Coronary artery (tissue), 2 donors: ENCODE measurements at regions not wholly inside any gene's neighbourhood (a gene's known extent, or its start where the extent isn't known, plus 50 kb on each side); places are given as distances from the start of the nearest gene placed in this dataset.

ENCODE experiments used
- DNase-seq: peaks from one replicate; pipeline ENCODE4 v3.0.0-alpha.2; 2017; ENCODE audit warnings: low spot score
- H3K27ac ChIP-seq, 2 donors: fragments of 200-600 bp; sonication (generic); one replicate each; pipeline ENCODE4 v1.5.1; 2016 to 2019
- H3K4me3 ChIP-seq: fragments of 200-600 bp; sonication (generic); 2 replicates; pipeline ENCODE4 v1.5.1; 2016; ENCODE audit warnings: mild to moderate bottlenecking, moderate library complexity
- TF ChIP-seq, protein P1 (sequence below): fragments of 200-600 bp; sonication (generic); IDR thresholded peaks from one replicate; pipeline ENCODE4 v1.5.1; 2019; ENCODE audit warnings: antibody characterized with exemption

DNA sequence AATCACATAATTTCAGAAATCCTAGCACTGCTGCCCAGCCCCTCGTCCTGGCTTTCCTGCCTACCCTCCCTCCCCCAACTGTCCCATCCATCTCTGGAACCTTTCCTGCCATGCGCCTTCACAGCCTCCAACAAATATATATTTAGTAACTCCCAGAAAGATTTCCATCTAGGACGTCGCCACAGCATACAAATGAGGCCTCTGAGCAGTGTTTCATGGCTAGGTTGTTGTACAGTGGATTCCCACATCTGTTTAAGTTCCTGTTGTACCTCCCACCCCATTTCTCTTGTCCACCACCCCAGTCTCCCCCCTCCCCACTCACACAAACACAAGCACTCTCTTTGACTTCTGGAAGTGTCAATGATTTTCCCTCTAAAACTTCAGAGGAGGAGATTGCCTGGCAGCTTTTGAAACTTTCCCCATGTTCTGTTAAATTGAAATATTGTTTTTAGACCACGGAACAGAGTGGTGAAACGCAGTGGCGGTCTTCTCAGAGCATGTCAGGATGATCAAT lies 280.3 kb upstream of the RORA start:
- Histone ChIP-seq H3K27ac (no peak overlapping the region), H3K4me3 (no peak overlapping the region)
- DNase-seq = no peak
- TF ChIP-seq, protein P1, sequence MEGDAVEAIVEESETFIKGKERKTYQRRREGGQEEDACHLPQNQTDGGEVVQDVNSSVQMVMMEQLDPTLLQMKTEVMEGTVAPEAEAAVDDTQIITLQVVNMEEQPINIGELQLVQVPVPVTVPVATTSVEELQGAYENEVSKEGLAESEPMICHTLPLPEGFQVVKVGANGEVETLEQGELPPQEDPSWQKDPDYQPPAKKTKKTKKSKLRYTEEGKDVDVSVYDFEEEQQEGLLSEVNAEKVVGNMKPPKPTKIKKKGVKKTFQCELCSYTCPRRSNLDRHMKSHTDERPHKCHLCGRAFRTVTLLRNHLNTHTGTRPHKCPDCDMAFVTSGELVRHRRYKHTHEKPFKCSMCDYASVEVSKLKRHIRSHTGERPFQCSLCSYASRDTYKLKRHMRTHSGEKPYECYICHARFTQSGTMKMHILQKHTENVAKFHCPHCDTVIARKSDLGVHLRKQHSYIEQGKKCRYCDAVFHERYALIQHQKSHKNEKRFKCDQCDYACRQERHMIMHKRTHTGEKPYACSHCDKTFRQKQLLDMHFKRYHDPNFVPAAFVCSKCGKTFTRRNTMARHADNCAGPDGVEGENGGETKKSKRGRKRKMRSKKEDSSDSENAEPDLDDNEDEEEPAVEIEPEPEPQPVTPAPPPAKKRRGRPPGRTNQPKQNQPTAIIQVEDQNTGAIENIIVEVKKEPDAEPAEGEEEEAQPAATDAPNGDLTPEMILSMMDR = no peak

DNA sequence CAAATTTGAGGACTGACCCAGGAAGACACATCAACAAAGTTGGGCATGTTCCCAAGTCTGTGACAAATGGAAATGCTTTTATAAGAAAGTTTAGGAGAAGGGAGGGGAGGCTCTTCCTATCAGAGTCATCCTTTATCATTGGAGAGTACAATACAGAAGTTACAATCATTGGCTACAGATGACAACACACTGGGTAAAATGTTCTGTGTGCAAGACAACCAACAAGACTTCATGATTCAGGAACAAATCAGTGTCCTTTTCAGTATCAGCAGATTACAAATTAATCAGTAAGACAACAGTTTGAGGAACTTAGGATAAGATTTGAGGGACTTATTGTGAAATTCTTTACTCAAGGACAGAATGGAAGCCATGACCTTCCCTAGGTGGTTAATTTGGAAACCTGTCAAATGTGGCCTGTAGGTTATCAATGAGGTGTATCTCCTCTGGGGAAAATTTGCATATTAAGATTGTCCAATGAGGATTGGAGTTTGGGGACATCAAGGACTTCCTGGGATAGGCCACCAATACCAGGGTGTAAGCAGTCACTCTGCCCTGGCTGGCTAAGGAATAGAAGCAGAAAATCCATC lies 274.4 kb upstream of the RORA start:
- TF ChIP-seq, protein P1 = no peak
- Histone ChIP-seq H3K4me3 (no peak overlapping the region), H3K27ac (no peak overlapping the region)
- no peak for DNase-seq

DNA sequence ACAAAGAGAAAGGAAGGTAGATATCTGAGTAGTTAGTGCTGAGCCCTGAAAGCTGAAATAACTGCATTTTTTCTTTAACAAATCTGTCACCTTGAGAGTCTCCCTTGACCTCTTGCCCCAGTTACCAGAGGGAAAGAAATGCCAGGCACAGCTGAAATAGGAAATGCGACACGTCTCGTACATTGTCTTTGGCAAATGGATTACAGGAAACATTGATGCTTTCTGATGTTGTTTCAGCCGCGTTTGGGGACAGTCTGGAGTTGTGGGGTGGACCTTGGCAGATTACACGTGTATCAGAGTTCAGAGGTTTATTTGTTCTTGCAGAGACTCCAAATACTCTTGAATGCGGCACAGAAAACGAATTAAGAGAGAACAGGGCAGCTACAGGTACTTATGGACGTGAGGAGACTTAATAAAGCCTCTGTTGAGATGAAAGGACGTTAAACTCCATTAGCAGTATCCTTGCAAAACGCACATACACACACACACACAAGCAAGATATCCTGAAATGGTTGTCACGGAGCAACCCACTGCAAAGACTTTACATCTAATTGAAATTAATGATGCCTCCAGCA lies 272.8 kb upstream of the RORA start:
- Histone ChIP-seq H3K4me3 (no peak overlapping the region), H3K27ac (no peak overlapping the region)
- TF ChIP-seq, protein P1 = no peak
- no peak for DNase-seq

DNA sequence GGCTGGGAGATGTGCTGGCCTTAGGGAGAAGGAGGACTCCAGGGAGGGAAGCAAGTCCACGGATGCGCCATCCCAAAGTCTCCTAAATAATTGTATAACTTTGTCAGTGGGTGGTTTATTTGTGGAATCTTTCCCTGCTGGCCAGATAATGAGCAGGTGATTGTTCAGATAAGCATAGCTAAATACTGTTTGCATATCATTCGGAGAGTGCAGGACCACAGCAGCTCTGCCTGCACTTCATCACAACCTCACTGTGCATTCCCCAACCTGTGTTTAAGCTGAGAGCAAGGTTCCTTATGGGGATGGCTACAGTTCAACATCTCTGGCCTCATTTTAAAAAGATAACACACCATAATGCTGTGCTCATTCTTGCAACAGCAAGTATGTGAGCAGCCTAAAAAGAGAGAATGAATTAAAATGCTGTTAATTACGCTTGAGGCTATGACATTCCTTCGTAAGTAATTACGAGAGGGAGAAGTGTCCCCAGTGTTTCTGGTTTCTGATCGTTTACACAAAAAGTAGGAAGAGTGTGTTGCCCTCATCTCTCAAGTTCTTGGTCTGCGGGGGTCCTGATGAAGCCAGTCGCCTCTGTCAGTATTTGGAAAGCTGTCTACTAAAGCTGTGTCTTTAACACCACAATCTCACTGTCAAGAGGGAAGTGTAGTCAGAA lies 272.0 kb upstream of the RORA start:
- Histone ChIP-seq H3K27ac (no peak overlapping the region), H3K4me3 (no peak overlapping the region)
- TF ChIP-seq, protein P1 = no peak
- DNase-seq = no peak

DNA sequence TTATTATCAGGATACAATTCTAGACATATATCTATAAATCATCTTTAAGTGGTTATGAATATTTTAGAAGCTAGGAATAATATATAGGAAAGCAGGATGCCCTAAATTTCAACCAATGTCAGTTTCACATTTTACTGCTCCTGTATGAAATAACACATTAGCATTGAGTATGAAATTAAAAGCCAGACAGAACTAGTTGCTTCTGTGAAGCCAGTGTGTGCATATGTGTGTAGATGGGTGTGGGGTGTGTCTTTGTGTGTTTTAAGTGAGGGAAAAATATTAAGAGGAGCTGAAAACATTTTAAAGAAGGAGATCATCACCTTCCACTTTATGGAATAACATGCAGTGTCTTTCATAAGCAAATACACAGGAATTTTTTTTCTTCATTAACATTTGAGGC lies 271.4 kb upstream of the RORA start:
- no peak overlapping the region for H3K27ac ChIP-seq
- no peak overlapping the region for H3K4me3 ChIP-seq
- TF ChIP-seq, protein P1 = no peak
- no peak for DNase-seq

DNA sequence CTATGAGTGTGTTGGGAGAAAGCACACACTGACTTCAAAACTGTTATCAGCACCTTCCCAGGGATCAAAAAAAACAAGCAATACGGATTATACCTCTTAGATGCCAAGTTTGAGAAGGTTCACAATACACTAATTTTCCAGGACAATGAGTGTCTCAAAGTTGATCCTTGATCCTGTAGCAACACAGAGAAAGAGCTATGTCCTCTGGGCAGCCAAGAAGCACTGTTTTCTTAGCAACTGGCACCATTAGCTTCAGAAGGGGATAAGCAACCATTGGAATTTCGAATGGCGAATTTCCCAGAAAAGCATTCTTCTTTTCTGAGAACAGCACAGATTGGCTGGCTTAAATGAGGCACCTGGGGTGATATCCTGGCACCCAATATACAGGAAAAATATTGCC lies 270.3 kb upstream of the RORA start:
- no peak for DNase-seq
- TF ChIP-seq, protein P1 = no peak
- H3K27ac ChIP-seq = no peak overlapping the region
- H3K4me3 ChIP-seq = no peak overlapping the region

DNA sequence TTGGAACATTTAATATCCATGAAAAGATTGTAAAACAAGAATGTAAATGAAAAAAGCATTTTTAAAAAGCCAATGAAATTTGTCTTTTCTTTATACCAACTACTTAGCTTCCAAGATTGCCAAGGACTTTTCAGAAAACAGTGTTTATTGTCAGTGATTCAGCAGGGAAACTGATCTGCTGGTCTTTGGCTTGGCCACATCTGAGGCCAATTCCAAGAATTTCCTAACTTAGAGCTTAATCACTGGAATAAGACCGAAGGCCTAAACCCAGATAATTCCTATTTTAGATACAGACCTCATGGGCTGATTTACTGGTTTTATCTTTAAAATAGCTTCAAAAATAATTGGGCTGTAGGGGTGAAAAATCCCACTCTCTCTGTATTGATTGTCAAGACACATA lies 260.5 kb upstream of the RORA start:
- TF ChIP-seq, protein P1 = no peak
- no peak overlapping the region for H3K27ac ChIP-seq
- no peak for DNase-seq

More for the DNA sequence above, 260.5 kb upstream of the RORA start:
- H3K4me3 ChIP-seq = no peak overlapping the region
